Heart left ventricle (tissue), 13 donors: ENCODE measurements at regions not wholly inside any gene's neighbourhood (a gene's known extent, or its start where the extent isn't known, plus 50 kb on each side); places are given as distances from the start of the nearest gene placed in this dataset.

Experiments used
- CTCF ChIP-seq, 12 donors: fragments of 200-600 bp; sonication (generic) in 4 of 12; IDR thresholded peaks; one replicate each; pipeline versions ENCODE4 v1.5.0 to v1.8.0; 2018 to 2022; ENCODE audit warnings: antibody characterized with exemption in 12 of 12, mild to moderate bottlenecking in 5 of 12
- POLR2A ChIP-seq, 2 donors: fragments of 450-650 bp; IDR thresholded peaks; one replicate each; pipeline ENCODE4 v1.6.1; 2017; ENCODE audit warnings: antibody characterized with exemption in 2 of 2, mild to moderate bottlenecking in 2 of 2, moderate library complexity in 2 of 2
- donor health status: ischemic (EF 13 %, LVEDD 7.1; RV severe dilation, severe dysfunction).
- donor health status: DM: no; HTN: yes; CAD: no.
- donor health status: DM: no; HTN: no; CAD: no.
- donor health status: ischemic (EF 25% LVEDD 6.9; RV normal size, moderate dysfunction).
- donor health status: ischemic (EF 25% LVEDD 5.7; RV mildly dilated, moderate dysfunction).
- donor health status: ischemic (EF 35%, LVEDD 5.7; RV mildly dilated, moderate dysfunction).
- donor health status: nonischemic (EF 11% LVEDD 7.7; RV severe dilation, severe dysfunction).
- donor health status: DM: yes; HTN: yes; CAD: no.
- donor health status: PGD.
- donor health status: ischemic (EF 29% LVEDD 5.4; RV normal size, mild dysfunction).
- donor health status: nonischemic (EF 23%, LVEDD 6.1; RV moderate dilation, normal function).

- TF ChIP-seq CTCF (IDR thresholded peaks at IDR 0.05): no peak
- no peak for TF ChIP-seq POLR2A (IDR thresholded peaks at IDR 0.05)
Observed at GRCh38 chr4:170697045-170697444, 607.3 kb upstream of the AADAT start.
